PC-9 (cell line): ENCODE measurements at regions not wholly inside any gene's neighbourhood (a gene's known extent, or its start where the extent isn't known, plus 50 kb on each side); places are given as distances from the start of the nearest gene placed in this dataset.

ENCODE experiments used
- BruUV-seq: library from RNA; stranded (reverse); fragments of 400-500 nt; replicated peaks from 2 replicates; lab custom pipeline; 2021; lab: Mats Ljungman, UMichigan
- CTCF ChIA-PET: fragments of 300-600 bp; sonication (Branson Sonifier 250); formaldehyde crosslinking; loops from one replicate; lab custom pipeline; 2022; ENCODE audit warnings: antibody characterized with exemption; lab: Charles Lee
- POLR2A ChIA-PET: fragments of 300-600 bp; sonication (Branson Sonifier 250); formaldehyde crosslinking; loops from one replicate; lab custom pipeline; 2022; ENCODE audit warnings: antibody characterized with exemption; ENCODE audit not compliant: unreplicated experiment; lab: Charles Lee
- DNase-seq, 2 experiments: peaks; one replicate each; pipeline versions ENCODE4 v3.0.0 to v3.0.0-alpha.2; 2015 to 2022; ENCODE audit warnings: mixed read lengths in 1 of 2
- H2AFZ ChIP-seq: fragments of 200-600 bp; sonication (generic); 2 replicates; pipeline ENCODE4 v1.8.1; 2017; ENCODE audit warnings: antibody characterized with exemption
- H3F3A ChIP-seq: fragments of 200-600 bp; sonication (generic); 2 replicates; pipeline ENCODE4 v1.8.1; 2017; ENCODE audit warnings: antibody characterized with exemption, mild to moderate bottlenecking, low read depth; ENCODE audit not compliant: insufficient read depth
- H3K27ac ChIP-seq: fragments of 200-600 bp; sonication (generic); 2 replicates; pipeline ENCODE4 v1.6.1; 2016; ENCODE audit warnings: mixed run types
- H3K27me3 ChIP-seq: fragments of 200-600 bp; sonication (generic); 2 replicates; pipeline ENCODE4 v1.6.1; 2016; ENCODE audit warnings: low read depth, mixed run types; ENCODE audit not compliant: insufficient read depth
- H3K36me3 ChIP-seq: fragments of 200-600 bp; sonication (generic); 2 replicates; pipeline ENCODE4 v1.6.1; 2016; ENCODE audit warnings: low read depth, mixed run types
- H3K4me1 ChIP-seq: fragments of 200-600 bp; sonication (generic); replicated peaks from 2 replicates; pipeline ENCODE4 v1.6.1; 2016; ENCODE audit warnings: mixed run types; ENCODE audit not compliant: insufficient read depth
- H3K4me2 ChIP-seq: fragments of 200-600 bp; sonication (generic); 2 replicates; pipeline ENCODE4 v1.6.1; 2017; ENCODE audit warnings: mixed run types
- H3K4me3 ChIP-seq: fragments of 200-600 bp; sonication (generic); 2 replicates; pipeline ENCODE4 v1.6.1; 2016; ENCODE audit warnings: mixed run types
- H3K79me2 ChIP-seq: fragments of 200-600 bp; sonication (generic); 2 replicates; pipeline ENCODE4 v1.6.1; 2017; ENCODE audit warnings: low read depth, mixed run types
- H3K9me2 ChIP-seq: fragments of 200-600 bp; sonication (generic); 2 replicates; pipeline ENCODE4 v1.8.1; 2017; ENCODE audit warnings: mild to moderate bottlenecking; ENCODE audit not compliant: insufficient read depth
- H3K9me3 ChIP-seq: fragments of 200-600 bp; sonication (generic); 2 replicates; pipeline ENCODE4 v1.8.1; 2016; ENCODE audit warnings: low read depth; ENCODE audit not compliant: insufficient read depth
- H4K20me1 ChIP-seq: fragments of 200-600 bp; sonication (generic); 2 replicates; pipeline ENCODE4 v1.8.1; 2017; ENCODE audit not compliant: insufficient read depth
- EZH2 ChIP-seq: fragments of 200-600 bp; sonication (generic); IDR thresholded peaks from 2 replicates; pipeline ENCODE4 v1.8.0; 2017; ENCODE audit warnings: antibody characterized with exemption, low read depth
- intact Hi-C: fragments of 100-400 bp; cut with micrococcal nuclease; formaldehyde crosslinking; loops from one replicate; pipeline ENCODE4 v1.10.0; 2022; ENCODE audit not compliant: unreplicated experiment
- TF ChIP-seq, protein P1 (sequence below): fragments of 200-600 bp; sonication (generic); conservative IDR thresholded peaks from 2 replicates; pipeline ENCODE4 v1.6.1; 2017; ENCODE audit warnings: mixed run types, antibody characterized with exemption, mild to moderate bottlenecking, moderate library complexity

DNA sequence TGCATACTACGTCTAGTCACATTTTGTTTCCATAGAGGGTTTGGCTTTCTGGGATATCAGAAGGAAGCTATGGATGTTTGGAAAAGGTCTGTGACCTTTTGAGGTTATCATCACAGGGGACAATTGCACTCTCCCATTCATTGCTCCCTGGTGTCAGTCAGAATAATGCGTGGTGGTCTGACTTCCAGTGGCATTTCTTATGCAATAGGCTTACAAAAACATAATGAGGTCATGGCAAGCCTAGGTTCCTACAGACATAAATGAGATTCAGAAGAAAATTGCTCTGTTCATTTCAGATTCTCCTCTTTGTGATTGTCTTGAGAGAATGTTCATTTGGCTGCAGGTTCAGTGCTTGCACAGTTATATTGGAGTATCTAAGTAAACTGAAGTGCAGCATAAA is 54.6 kb downstream of the ARHGAP35 start:
- H3K27me3 ChIP-seq = no peaks in the 10 kb centered on the region

GRCh38 chr19:46917002-46917401 is 56.2 kb downstream of the ARHGAP35 start:
- intact Hi-C loops = no loop called here
- Histone ChIP-seq H2AFZ (no peak overlapping the region), H3F3A (peaks cover 50% of the 10 kb centered on the region), H3K4me3 (no peak overlapping the region), H3K79me2 (peaks cover 100% of the 10 kb centered on the region), H3K27ac (no peak overlapping the region), H3K9me2 (no peaks in the 10 kb centered on the region), H3K27me3 (no peaks in the 10 kb centered on the region), H3K4me2 (no peak overlapping the region), H3K4me1 (peaks cover 61% of the 10 kb centered on the region), H4K20me1 (no peaks in the 10 kb centered on the region), H3K9me3 (0 out of 2 replicates have a peak, but pooled peaks cover under 1% of the 10 kb centered on the region), H3K36me3 (peaks cover 28% of the 10 kb centered on the region)
- CTCF ChIA-PET = no interaction called here
- no peak for TF ChIP-seq EZH2
- TF ChIP-seq, protein P1, sequence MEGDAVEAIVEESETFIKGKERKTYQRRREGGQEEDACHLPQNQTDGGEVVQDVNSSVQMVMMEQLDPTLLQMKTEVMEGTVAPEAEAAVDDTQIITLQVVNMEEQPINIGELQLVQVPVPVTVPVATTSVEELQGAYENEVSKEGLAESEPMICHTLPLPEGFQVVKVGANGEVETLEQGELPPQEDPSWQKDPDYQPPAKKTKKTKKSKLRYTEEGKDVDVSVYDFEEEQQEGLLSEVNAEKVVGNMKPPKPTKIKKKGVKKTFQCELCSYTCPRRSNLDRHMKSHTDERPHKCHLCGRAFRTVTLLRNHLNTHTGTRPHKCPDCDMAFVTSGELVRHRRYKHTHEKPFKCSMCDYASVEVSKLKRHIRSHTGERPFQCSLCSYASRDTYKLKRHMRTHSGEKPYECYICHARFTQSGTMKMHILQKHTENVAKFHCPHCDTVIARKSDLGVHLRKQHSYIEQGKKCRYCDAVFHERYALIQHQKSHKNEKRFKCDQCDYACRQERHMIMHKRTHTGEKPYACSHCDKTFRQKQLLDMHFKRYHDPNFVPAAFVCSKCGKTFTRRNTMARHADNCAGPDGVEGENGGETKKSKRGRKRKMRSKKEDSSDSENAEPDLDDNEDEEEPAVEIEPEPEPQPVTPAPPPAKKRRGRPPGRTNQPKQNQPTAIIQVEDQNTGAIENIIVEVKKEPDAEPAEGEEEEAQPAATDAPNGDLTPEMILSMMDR = no peak
- POLR2A ChIA-PET = no interaction called here
- no TSS peak for BruUV-seq
- DNase-seq = no peak

More for the DNA sequence above, 54.6 kb downstream of the ARHGAP35 start:
- no peak overlapping the region for H3K4me3 ChIP-seq
- intact Hi-C loops = no loop called here
- TF ChIP-seq, protein P1 = no peak
- no peak for TF ChIP-seq EZH2
- no peaks in the 10 kb centered on the region for H3K9me2 ChIP-seq
- H4K20me1 ChIP-seq = no peaks in the 10 kb centered on the region
- BruUV-seq = no TSS peak
- ChIA-PET POLR2A (no interaction called here), CTCF (interaction anchor here (0.6 kb wide), 1 partner anchor 47 kb away, joined by 3 read pairs; no protein-coding TSS in a partner anchor)
- H3F3A ChIP-seq = peaks cover 65% of the 10 kb centered on the region
- no peak for DNase-seq
- peak overlapping the region; percentile 82 for H3K27ac ChIP-seq
- peak overlapping the region; percentile 77; the same call in 1 of the 2 replicates for H3K4me2 ChIP-seq
- H2AFZ ChIP-seq = no peak overlapping the region
- peaks cover 11% of the 10 kb centered on the region; the same call in 1 of the 2 replicates for H3K9me3 ChIP-seq
- peaks cover 100% of the 10 kb centered on the region for H3K79me2 ChIP-seq
- peaks cover 29% of the 10 kb centered on the region for H3K36me3 ChIP-seq
- peaks cover 64% of the 10 kb centered on the region for H3K4me1 ChIP-seq

DNA sequence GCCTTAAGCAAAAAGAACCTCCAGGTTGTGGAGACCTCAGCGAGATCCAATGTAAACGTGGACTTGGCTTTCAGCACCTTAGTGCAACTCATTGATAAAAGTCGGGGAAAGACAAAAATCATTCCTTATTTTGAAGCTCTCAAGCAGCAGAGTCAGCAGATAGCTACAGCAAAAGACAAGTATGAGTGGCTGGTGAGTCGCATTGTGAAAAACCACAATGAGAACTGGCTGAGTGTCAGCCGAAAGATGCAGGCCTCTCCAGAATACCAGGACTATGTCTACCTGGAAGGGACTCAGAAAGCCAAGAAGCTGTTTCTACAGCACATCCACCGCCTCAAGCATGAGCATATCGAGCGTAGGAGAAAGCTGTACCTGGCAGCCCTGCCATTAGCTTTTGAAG is 58.5 kb downstream of the ARHGAP35 start:
- Histone ChIP-seq H3K4me2 (no peak overlapping the region), H3K9me3 (no peaks in the 10 kb centered on the region), H3K4me1 (peaks cover 61% of the 10 kb centered on the region), H3F3A (peaks cover 48% of the 10 kb centered on the region), H3K36me3 (peaks cover 36% of the 10 kb centered on the region), H3K9me2 (no peaks in the 10 kb centered on the region), H3K79me2 (peaks cover 97% of the 10 kb centered on the region), H2AFZ (no peak overlapping the region), H3K27me3 (no peaks in the 10 kb centered on the region), H3K4me3 (no peak overlapping the region), H3K27ac (no peak overlapping the region), H4K20me1 (no peaks in the 10 kb centered on the region)
- intact Hi-C loops = no loop called here
- TF ChIP-seq, protein P1 = no peak
- no peak for TF ChIP-seq EZH2
- BruUV-seq = no TSS peak
- DNase-seq = peak in 1 of 2 experiments; percentile 46
- CTCF ChIA-PET = no interaction called here
- POLR2A ChIA-PET = interaction anchor here (0.6 to 0.7 kb wide), 3 partner anchors 17 to 128 kb away, joined by 3 to 11 read pairs (median 3); no protein-coding TSS in a partner anchor
